ENCODE measurements at regions not wholly inside any gene's neighbourhood (a gene's known extent, or its start where the extent isn't known, plus 50 kb on each side); places are given as distances from the start of the nearest gene placed in this dataset.

DNA sequence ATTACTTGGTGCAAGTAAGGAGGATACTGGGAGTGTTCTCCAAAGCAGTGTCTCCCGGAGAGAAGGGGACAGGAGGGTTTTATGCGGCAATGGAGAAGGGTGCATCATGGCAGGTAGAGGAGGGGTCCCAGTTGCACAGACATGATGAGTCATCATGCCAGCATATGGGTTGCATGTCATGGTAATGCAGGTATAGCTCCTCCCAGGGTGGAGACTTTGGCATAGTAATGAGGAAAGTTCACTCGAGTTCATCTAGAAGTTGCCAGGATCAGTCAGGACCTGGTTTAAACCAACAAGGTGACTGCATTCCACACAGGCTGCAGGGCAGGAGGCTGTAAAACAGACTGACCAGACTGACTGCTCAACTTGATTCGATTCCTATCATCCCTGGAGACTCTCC is 355.7 kb upstream of the DUSP10 start:
- TF ChIP-seq MXI1 (IDR thresholded peaks at IDR 0.05; ENCODE audit: low read depth, low read length) = no peak
- TF ChIP-seq, protein P1, sequence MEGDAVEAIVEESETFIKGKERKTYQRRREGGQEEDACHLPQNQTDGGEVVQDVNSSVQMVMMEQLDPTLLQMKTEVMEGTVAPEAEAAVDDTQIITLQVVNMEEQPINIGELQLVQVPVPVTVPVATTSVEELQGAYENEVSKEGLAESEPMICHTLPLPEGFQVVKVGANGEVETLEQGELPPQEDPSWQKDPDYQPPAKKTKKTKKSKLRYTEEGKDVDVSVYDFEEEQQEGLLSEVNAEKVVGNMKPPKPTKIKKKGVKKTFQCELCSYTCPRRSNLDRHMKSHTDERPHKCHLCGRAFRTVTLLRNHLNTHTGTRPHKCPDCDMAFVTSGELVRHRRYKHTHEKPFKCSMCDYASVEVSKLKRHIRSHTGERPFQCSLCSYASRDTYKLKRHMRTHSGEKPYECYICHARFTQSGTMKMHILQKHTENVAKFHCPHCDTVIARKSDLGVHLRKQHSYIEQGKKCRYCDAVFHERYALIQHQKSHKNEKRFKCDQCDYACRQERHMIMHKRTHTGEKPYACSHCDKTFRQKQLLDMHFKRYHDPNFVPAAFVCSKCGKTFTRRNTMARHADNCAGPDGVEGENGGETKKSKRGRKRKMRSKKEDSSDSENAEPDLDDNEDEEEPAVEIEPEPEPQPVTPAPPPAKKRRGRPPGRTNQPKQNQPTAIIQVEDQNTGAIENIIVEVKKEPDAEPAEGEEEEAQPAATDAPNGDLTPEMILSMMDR (IDR thresholded peaks at IDR 0.05) = no peak
- TF ChIP-seq, protein P2, sequence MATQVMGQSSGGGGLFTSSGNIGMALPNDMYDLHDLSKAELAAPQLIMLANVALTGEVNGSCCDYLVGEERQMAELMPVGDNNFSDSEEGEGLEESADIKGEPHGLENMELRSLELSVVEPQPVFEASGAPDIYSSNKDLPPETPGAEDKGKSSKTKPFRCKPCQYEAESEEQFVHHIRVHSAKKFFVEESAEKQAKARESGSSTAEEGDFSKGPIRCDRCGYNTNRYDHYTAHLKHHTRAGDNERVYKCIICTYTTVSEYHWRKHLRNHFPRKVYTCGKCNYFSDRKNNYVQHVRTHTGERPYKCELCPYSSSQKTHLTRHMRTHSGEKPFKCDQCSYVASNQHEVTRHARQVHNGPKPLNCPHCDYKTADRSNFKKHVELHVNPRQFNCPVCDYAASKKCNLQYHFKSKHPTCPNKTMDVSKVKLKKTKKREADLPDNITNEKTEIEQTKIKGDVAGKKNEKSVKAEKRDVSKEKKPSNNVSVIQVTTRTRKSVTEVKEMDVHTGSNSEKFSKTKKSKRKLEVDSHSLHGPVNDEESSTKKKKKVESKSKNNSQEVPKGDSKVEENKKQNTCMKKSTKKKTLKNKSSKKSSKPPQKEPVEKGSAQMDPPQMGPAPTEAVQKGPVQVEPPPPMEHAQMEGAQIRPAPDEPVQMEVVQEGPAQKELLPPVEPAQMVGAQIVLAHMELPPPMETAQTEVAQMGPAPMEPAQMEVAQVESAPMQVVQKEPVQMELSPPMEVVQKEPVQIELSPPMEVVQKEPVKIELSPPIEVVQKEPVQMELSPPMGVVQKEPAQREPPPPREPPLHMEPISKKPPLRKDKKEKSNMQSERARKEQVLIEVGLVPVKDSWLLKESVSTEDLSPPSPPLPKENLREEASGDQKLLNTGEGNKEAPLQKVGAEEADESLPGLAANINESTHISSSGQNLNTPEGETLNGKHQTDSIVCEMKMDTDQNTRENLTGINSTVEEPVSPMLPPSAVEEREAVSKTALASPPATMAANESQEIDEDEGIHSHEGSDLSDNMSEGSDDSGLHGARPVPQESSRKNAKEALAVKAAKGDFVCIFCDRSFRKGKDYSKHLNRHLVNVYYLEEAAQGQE (IDR thresholded peaks at IDR 0.05; ENCODE audit: low read depth, low read length) = no peak
- TF ChIP-seq EP300 (IDR thresholded peaks at IDR 0.05; ENCODE audit: borderline replicate concordance in 1 of 2, low read depth in 1 of 2, low read length in 1 of 2) = no peak
- TF ChIP-seq POLR2AphosphoS5 (IDR thresholded peaks at IDR 0.05; ENCODE audit: low read depth, low read length) = no peak
- TF ChIP-seq CHD2 (IDR thresholded peaks at IDR 0.05; ENCODE audit: low read length, partially characterized antibody) = no peak
- TF ChIP-seq, protein P3, sequence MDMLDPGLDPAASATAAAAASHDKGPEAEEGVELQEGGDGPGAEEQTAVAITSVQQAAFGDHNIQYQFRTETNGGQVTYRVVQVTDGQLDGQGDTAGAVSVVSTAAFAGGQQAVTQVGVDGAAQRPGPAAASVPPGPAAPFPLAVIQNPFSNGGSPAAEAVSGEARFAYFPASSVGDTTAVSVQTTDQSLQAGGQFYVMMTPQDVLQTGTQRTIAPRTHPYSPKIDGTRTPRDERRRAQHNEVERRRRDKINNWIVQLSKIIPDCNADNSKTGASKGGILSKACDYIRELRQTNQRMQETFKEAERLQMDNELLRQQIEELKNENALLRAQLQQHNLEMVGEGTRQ (IDR thresholded peaks at IDR 0.05; ENCODE audit: borderline replicate concordance, low read depth, low read length) = no peak
- no peak for TF ChIP-seq NRF1 (IDR thresholded peaks at IDR 0.05; ENCODE audit: low read depth, low read length)
- TF ChIP-seq TAF1 (IDR thresholded peaks at IDR 0.05; ENCODE audit: borderline replicate concordance, low read depth, low read length) = no peak
- no peak for TF ChIP-seq ELF1 (IDR thresholded peaks at IDR 0.05)
- TF ChIP-seq RXRA (IDR thresholded peaks at IDR 0.05; ENCODE audit: borderline replicate concordance, low read depth) = no peak
- no peak for TF ChIP-seq NFIC (IDR thresholded peaks at IDR 0.05; ENCODE audit: borderline replicate concordance)
- no peak for TF ChIP-seq RAD21 (IDR thresholded peaks at IDR 0.05; ENCODE audit: low read length)
